ENCODE measurements at regions not wholly inside any gene's neighbourhood (a gene's known extent, or its start where the extent isn't known, plus 50 kb on each side); places are given as distances from the start of the nearest gene placed in this dataset.
A peak's percentile ranks its signal among the peaks of the same experiment; 100 is the strongest.
"Not testable (repeated sequence)": the region's sequence is repeated elsewhere in the genome, so short reads cannot be mapped to it uniquely, and the experiment has no call there.

DNA sequence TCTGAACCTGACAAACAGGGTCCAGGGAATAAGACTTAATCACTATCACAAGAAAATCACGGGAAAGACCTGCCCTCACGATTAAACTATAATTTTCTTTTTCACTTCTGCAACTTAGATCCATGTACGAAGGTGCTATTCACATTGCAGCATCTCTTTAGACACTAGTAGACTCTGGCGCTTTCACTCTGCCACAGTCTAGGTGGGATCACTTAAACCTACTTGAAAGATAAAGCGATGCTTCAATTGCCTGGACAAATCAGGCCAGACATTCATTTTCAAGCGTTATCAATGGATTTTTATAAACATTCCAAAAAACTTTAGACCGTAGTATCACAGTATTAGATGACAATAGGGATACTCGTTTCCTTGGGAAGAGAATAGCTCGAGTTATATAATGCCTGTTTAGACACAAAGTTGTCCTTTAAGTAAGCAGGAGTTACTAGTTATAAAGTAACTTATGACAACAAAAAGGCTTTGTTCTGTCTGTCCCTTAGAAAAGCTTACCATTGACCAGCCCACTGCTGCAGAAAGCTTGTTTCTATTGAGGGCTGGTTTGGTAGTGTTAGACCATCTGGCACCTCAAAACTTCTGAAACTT is 367.3 kb downstream of the UTRN start:
- no peak for DNase-seq (ENCODE audit: low spot score)

DNA sequence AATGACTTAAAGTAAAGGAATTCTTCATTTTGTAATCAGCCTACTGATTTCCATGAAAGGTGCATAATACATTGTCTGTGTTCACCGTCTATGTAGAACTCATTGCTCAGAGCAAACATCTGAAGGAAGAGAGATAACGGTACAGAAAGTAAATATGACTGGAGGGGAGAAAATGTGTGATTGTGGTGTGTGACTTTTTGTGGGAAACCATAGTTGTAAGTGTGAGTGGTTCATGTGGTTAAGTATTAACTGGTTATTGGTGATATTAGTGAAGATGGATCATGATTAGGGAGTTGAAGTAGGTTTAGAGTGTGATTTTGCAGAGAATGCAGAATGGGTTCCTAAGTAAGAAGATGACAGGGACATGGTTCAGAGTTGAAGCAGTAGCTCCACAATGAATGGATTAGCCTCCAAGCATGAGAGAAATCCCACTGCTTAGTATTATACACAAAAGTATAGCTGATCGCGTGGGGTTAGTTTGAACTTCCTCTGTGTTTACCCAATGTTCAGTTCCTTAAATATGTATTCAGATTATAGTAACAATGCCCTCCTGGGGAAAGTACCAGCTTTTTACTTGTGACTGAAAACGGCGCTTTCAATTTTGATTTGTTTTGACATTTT is 368.9 kb downstream of the UTRN start:
- DNase-seq (ENCODE audit: low spot score), result no peak

DNA sequence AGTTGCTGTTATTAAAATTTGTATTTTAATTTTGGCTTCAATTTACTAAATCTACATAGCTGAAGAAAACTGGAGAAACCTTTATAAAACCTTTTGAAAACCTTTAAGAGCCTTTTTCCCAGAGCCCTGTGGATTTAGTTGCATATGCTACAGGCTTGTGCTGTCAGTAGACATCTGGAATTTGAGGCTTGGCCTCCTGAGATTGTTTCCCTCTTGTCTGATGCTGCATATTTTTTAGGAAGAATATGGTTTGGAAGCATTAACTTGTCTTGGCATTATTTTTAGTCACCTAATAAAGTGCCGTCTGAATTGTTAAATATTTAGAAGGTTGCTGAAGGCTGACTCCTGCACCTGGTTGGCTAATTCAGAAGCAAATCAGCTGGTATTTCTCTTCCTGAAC is 369.4 kb downstream of the UTRN start:
- peak; percentile 80 for DNase-seq (ENCODE audit: low spot score)

DNA sequence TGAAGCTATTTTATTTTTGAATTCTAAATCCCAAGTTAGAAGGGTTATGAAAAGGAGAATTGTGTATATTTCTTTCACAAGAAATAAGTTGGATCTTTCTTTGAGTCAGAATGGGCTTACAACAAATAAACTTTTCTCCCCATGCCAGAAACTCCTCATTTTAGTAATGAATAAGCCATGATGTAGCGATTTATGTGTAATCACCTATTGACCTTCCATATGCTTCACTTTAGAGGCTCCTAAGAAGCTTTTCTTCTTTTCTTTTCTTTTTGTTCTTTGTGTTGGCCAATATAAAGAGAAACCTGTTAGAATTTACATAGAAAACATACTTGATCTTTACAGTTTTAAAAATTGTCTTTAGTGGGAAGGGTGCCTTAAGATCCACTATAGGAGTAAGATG is 370.2 kb downstream of the UTRN start:
- DNase-seq (ENCODE audit: low spot score), result no peak

DNA sequence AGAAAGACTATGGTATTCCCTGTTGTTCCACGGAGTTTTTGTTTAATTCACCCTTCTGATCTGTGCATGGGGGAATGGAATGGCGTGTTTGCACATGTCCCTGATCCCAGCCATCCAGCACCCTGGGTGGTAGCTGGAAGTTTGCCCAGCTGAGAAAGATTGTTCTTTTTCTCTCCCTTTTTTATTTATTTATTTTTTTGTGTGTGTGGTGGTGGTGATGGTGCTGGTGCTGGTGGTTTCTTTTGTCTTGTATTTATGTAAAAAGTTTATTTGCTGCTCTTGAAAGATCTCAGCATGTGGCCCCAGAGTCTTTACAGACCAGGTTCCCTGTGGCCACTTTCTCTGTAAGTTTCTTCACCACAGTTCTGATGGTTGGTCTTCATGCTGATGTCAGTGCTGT is 372.6 kb downstream of the UTRN start:
- no peak for DNase-seq (ENCODE audit: low spot score)

DNA sequence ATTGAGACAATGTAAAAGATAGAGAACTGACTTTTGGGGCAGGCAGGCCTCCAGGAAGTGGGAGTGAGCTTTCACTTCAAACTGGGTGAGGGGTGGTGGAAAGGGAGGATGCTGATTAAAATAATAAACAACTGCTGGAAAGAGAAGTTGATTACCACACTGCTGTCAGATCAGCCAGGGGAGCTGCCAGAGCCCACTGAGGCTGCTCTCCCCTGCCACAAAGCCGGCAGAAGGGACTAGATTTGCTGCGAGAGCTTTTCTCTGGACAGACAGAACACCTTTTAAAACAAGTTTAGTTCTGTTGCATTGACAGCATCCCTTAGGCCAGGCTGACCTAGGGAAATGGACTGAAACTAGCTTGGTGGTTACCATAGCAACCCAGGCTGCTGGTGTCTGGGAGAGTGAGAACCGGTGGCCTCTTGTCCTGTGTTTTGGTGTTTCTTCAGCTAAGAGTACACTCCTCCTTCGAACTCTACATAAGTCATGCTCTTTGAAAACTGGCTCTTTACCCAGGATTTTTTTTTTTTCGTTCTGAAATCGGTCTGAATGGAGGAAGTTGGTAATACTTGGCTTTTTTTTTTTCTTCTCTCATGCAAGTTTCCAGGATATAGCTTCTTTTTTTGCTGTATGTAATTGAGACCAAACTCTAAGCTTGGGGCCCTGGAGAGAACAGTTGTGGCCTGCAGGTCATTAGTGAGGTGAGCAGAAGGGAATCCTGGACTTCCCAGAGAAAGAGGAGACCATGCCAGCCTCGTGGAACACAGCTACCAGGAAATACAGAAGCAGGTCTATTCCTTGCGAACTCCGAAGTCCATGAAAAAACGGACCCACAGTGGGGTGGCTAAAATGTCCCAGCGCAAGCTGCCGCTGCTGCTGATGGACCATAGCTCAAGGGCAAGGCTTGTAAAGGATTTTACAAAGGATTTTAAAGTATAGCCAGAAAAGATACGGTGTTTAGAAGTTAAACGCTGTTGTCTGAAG is 374.4 kb downstream of the UTRN start:
- peak; percentile 81 for DNase-seq (ENCODE audit: low spot score)

DNA sequence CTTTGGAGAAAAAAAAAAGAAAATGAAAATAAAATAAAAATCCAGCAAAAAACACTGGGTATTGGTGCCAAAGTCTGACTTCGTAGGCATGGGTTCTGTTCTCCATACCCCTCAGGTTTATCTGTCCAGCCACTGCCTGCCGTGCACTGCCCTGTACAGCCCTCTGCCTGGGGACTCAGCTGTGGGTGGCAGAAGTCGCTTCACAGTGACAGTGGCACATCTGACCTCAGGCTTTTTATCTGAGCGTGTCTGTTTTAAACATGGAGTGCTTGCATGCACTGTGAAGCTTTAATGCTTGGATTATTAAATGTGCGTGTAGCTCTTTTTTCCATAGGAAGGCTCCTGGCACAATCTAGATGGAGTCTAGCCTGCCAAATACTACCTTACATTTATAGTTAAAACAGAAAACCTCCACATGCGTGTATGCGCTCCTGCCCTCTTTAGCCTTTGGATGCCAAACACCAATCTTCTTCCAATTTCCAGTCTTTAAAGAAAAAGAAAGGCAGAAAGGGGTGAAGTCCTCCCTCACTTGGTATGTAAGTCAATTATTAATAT is 375.5 kb downstream of the UTRN start:
- no peak for DNase-seq (ENCODE audit: low spot score)

DNA sequence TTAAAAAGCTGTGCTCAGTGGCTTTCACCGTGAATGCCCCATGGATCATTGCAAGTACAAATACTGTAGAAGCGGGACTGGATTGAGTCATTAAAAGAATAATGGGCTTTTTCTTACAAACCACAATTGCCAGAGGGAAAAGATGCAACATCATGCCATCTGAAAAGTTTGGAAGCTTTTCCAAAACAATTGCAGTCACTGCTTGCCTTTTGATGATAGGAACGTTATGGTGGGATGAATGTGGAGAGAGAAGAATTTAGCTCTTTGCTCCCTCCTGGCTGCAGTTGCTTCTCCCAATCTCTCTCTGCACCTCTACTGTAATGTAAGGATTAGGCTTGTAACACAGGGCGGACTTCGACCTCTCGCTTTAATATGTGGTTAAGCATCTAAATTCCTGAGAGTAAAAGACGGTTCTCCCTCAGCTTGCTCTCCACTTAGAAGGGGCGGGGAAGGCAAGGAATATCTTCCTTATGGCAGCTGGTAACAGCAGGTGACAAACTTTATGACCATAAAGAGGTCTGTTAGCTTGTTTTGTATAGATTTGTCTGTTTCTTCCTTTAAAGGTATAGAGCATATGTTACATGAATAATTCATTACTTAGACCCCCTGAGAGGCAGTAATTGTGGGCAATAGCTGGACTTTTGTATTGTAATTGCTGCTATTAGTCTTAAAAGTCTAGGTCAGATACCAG is 376.1 kb downstream of the UTRN start:
- no peak for DNase-seq (ENCODE audit: low spot score)

DNA sequence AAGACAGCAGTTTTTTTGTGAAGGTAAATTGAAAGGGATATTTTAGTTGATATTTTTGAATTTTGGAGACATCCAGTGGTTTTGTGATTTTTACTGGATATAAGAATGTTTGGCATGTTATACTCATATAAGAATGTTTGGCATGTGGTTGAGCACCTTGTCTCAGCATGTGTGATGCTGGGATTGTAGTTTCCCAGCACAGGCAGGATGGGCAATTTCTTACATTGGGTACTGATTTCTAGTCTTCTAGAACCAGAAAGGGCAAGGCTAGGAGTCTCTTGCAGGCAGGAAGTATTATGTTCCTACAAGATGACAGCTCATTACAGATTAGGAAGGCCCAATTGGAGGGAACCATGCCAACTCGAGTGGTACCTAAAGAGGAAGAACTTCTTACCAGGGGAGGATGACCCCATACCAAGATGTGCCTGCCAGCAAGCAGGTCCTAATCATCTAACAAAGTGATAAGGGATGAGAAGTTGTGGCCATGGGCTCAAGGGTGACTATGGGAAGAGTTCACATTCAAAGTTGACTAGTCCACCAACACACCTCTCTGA is 377.8 kb downstream of the UTRN start:
- DNase-seq (ENCODE audit: low spot score), result no peak

DNA sequence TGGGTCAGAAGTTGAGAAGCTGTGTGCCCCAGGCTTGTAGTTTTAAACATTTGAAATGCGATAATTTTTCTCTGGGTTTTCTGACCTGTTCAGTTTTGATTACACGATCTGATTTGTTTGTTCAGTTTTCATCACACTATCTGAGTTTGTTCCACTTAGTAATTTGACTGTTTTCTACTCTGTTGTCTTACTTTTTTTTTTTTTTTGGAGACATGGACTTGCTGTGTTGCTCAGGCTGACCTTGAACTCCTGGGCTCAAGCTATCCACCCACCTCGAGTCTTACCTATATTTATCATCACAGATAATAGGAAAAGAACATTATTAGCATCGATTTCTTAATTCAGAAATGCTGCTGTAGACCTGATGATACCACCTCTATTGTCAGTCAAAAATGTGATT is 379.1 kb downstream of the UTRN start:
- DNase-seq (ENCODE audit: low spot score), result no peak

DNA sequence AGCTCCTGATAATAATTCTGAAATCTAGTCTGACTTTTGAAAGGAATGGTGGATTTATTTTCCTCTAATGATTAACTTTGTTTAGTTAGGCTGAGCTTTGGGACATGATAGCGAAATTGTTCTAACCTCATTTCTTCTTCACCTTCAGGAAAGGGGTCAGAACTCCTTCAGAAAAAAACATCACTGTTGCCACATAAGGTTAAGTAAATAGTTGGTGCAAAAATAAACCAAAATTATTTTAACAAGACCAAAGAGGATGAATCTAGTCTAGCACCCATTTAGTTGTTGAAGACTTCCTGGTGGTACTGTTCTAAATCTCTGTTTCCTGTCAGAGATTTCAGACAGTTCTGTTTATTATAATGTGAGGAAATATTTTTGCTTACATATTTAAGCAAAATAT is 379.8 kb downstream of the UTRN start:
- DNase-seq (ENCODE audit: low spot score), result no peak

DNA sequence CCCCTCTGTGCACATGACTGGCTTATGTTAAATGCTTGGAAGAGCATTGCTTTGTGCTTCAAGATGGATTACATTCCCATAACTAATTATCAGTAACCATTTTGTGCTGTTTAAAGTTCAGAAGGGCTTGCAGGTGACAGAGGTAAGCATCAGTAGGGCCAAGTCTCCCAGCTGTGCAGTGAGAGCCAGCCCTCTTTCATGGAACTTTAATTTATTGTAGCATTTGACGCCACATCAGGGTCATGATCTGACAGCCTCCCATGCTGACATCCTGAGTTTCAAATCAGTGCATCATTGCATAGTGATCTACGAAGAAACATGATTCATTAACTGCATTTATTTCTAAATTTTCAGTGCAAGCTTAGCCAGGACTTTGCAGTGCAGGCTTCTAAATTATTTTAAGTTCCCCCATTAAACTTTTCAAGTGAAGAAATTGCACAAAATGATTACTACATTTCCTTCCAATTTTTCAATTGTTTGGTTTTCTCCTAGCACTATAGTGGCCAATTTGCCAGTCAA is 380.9 kb downstream of the UTRN start:
- no peak for DNase-seq (ENCODE audit: low spot score)

DNA sequence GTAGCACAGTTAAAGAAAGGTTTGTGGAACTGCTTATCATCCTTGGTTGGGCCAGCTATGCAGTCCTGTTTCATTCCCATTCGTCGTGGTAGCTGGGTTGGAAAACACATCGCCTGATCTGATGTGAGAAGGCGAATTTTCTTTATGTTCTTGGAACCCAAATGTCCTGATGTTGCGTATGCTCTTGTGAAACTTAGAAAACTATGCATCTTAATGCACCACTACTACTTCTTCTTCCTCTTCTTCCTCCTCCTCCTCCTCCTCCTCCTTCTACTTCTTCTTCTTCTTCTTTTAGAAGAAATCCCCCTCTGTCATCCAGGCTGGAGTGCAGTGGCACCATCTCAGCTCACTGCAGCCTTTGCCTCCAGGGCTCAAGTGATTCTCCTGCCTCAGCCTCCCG is 381.6 kb downstream of the UTRN start:
- no peak for DNase-seq (ENCODE audit: low spot score)

DNA sequence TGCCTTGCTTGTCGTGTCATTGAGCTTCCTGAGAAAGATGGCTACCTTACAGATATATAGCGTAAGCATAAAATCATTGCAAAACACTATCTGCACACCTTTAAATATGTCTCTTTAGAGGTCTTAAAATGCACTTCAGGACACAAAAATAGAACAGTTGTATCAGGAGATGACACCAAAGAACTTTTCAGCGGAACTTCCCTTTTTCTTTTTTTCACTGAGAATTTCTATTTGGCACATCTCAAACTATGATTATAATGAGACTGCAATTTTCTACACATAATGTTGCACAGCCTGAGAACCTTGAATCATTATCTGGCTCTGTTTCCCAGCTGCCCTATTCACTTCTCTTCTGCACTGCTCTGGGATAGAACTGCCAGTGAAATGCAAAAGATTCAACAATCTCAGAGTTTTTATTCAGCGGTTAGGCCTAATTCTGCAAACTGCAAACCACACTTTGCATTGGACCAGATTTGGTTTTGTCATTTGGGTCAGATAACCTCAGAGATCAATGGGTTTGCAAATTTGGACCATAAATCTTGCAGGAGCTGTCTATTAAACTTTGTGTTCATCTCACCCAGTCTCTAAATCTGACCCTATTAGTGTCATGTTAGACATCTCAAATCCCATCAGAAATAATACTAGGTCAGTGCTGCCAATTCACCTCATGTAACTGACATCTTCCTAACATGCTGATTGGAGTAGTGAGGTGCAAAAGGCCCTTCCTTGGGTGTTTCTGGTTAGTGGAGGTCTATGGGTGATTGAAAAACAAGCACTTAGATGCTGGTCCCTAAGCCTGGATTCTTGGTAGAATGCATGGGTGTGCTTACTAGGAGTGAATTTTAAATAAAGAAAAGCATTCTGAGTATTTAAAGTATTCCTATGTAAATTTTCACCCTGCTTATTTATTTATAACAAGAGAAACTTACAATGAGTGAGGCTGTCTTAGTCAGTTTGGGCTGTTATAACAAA is 382.7 kb downstream of the UTRN start:
- no peak for DNase-seq (ENCODE audit: low spot score)

DNA sequence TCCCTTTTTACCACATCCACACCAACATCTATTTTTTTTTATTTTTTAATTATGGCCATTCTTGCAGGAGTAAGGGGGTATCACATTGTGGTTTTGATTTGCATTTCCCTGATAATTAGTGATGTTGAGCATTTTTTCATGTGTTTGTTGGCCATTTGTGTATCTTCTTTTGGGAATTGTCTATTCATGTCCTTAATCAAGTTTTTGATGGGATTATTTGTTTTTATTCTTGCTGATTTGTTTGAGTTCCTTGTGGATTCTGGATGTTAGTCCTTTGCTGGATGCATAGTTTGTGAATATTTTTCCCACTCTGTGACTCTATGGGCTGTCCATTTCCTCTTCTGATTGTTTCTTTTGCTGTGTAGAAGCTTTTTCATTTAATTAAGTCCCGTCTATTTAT is 385.1 kb downstream of the UTRN start:
- not testable (repeated sequence) for DNase-seq (ENCODE audit: low spot score)

DNA sequence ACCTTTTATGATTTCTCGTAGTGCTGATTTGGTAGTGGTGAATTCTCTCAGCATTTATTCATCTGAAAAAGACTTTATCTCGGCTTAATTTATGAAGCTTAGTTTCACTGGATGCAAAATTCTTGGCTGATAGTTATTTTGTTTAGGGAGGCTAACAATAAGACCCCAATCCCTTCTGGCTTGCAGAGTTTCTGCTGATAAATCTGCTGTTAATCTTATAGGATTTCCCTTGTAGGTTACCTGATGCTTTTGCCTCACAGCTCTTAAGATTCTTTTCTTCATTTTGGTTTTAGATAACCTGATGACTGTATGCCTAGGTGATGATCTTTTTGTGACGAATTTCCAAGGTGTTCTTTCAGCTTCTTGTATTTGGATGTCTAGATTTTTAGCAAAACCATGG is 388.7 kb downstream of the UTRN start:
- DNase-seq (ENCODE audit: low spot score), result no peak

DNA sequence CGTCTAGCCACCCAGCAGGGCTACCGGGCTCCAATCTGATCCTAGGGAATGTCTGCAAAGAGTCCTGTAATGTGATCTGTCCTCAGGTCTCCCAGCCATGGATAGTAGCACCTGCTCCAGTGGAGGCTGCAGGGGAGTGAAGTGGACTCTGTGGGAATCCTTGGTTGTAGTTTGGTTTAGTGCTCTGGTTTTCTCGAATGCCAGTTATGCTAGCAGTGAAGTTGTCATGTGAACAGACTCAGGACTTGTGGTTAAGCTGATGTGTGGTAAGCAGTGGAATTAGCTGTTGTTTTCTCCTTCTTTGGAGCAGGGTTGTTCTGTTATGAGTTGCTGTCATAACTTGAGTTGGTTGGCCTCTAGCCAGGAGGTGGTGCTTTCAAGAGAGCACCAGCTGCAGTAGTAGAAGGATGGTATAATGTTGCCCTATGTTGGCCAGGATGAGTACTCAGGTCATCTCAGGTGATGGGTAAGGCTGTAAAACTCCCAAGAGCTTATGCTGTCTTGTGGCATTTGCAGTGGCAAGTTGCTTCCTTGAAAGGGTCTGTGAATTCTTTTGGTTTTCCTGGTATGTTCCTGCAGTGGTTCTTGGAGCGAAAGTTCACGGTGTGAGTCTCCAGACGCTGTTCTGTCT is 390.2 kb downstream of the UTRN start:
- DNase-seq (ENCODE audit: low spot score), result no peak

DNA sequence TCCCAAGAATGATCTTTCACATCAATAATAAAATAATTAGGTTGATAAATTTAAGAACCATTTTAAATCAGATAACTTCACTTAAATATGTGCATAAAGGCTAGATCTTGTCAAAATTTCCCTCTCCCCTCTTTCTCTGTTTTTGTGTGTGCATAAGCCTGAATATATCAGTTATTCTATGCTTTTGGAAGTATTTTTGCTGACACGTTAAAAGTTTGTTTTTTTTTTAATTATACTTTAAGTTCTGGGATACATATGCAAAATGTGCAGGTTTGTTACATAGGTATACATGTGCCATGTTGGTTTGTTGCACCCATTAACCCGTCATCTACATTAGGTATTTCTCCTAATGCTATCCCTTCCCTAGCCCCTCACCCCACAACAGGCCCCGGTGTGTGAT is 391.2 kb downstream of the UTRN start:
- not testable (repeated sequence) for DNase-seq (ENCODE audit: low spot score)

DNA sequence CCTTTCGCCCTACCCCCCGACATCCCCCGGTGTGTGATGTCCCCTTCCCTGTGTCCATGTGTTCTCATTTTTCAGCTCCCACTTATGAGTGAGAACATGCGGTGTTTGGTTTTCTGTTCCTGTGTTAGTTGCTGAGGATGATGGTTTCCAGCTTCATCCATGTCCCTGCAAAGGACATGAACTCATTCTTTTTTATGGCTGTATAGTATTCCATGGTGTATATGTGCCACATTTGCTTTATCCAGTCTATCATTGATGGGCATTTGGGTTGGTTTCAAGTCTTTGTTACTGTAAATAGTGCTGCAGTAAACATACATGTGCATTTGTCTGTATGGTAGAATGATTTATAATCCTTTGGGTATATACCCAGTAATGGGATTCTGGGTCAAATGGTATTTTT is 392.1 kb downstream of the UTRN start:
- not testable (repeated sequence) for DNase-seq (ENCODE audit: low spot score)

DNA sequence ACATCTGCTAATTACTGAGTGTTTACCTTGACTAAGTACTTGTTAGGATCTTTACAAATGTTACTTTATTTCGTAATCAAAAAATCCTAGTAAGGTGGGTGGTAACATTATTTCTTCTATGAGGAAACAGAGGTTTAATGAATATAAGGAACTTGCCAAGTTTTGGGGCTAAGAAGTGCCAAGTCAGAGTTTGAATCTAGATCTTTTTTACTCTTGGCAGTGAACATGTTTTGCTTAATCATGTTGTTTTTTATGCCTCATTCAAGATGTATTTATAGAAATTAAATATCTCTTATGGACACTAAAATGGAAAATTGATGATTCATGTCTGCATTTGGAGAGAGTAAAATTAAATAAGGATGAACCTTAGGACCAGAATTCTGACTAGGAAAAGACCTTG is 393.7 kb downstream of the UTRN start:
- no peak for DNase-seq (ENCODE audit: low spot score)
